HEK293 (cell line): ENCODE measurements at regions not wholly inside any gene's neighbourhood (a gene's known extent, or its start where the extent isn't known, plus 50 kb on each side); places are given as distances from the start of the nearest gene placed in this dataset.

ENCODE experiments used
- CTCF ChIA-PET: fragments of 350-600 bp; formaldehyde crosslinking; extraction: SDS; loops from one replicate; lab custom pipeline; 2021; ENCODE audit warnings: antibody characterized with exemption; lab: Yijun Ruan, JAX
- POLR2A ChIA-PET: fragments of 300-600 bp; formaldehyde crosslinking; extraction: SDS; loops from one replicate; lab custom pipeline; 2020; ENCODE audit warnings: antibody characterized with exemption, inconsistent platforms; lab: Yijun Ruan, JAX
- H3K27ac ChIP-seq: fragments of 200-500 bp; sonication (Bioruptor generic); 2 replicates; pipeline ENCODE4 v1.5.1; 2014; ENCODE audit warnings: low read depth, low read length, control low read depth, inconsistent platforms; ENCODE audit errors: extremely low read depth
- H3K36me3 ChIP-seq, 2 experiments: fragments of 200-500 bp in 1 of 2; sonication (Bioruptor generic) in 1 of 2; 1 replicate in 1 of 2; 2 replicates in 1 of 2; pipeline ENCODE4 v1.5.1; 2014 to 2017; ENCODE audit warnings: inconsistent platforms in 2 of 2, low read length in 2 of 2; ENCODE audit not compliant: control insufficient read depth in 2 of 2, insufficient read depth in 1 of 2
- H3K4me1 ChIP-seq: fragments of 200-500 bp; sonication (Bioruptor generic); 2 replicates; pipeline ENCODE4 v1.5.1; 2014; ENCODE audit warnings: mild to moderate bottlenecking, low read length, inconsistent platforms; ENCODE audit not compliant: control insufficient read depth, insufficient read depth
- H3K4me3 ChIP-seq: 2 replicates; pipeline ENCODE4 v1.5.1; 2011; ENCODE audit warnings: low read depth, mild to moderate bottlenecking, control low read depth, low read length, moderate library complexity
- H3K9me3 ChIP-seq: fragments of 200-500 bp; sonication (Bioruptor generic); 2 replicates; pipeline ENCODE4 v1.5.1; 2014; ENCODE audit warnings: low read depth, low read length, inconsistent platforms; ENCODE audit not compliant: control insufficient read depth, insufficient read depth
- BCL11A ChIP-seq: fragments of 450-650 bp; formaldehyde crosslinking; IDR thresholded peaks from 2 replicates; pipeline ENCODE4 v1.5.1; 2016; ENCODE audit warnings: low read depth, missing biosample characterization, missing genetic modification characterization
- EGR2 ChIP-seq: fragments of 450-650 bp; formaldehyde crosslinking; IDR thresholded peaks from 2 replicates; pipeline ENCODE4 v1.5.1; 2016; ENCODE audit warnings: low read depth, missing biosample characterization, missing genetic modification characterization
- GLIS1 ChIP-seq: fragments of 450-650 bp; formaldehyde crosslinking; IDR thresholded peaks from 2 replicates; pipeline ENCODE4 v1.5.1; 2016; ENCODE audit warnings: missing biosample characterization, missing genetic modification characterization
- IKZF3 ChIP-seq: fragments of 450-650 bp; IDR thresholded peaks from 2 replicates; pipeline ENCODE4 v1.5.0; 2018; ENCODE audit warnings: missing biosample characterization, mild to moderate bottlenecking, missing genetic modification characterization, moderate library complexity
- KLF1 ChIP-seq: fragments of 450-650 bp; formaldehyde crosslinking; IDR thresholded peaks from 2 replicates; pipeline ENCODE4 v1.5.1; 2016; ENCODE audit warnings: missing biosample characterization, missing genetic modification characterization
- KLF10 ChIP-seq: fragments of 450-650 bp; IDR thresholded peaks from 2 replicates; pipeline ENCODE4 v1.5.1; 2018; ENCODE audit warnings: missing biosample characterization, mild to moderate bottlenecking, missing genetic modification characterization
- ZNF114 ChIP-seq: fragments of 450-650 bp; formaldehyde crosslinking; IDR thresholded peaks from 2 replicates; pipeline ENCODE4 v1.5.0; 2017; ENCODE audit warnings: missing biosample characterization, missing genetic modification characterization
- ZNF132 ChIP-seq: fragments of 450-650 bp; formaldehyde crosslinking; IDR thresholded peaks from 2 replicates; pipeline ENCODE4 v1.5.1; 2017; ENCODE audit warnings: missing biosample characterization, missing genetic modification characterization, borderline replicate concordance
- ZNF138 ChIP-seq: fragments of 450-650 bp; formaldehyde crosslinking; IDR thresholded peaks from 2 replicates; pipeline ENCODE4 v1.5.1; 2016; ENCODE audit warnings: missing biosample characterization, missing genetic modification characterization, borderline replicate concordance
- ZNF354C ChIP-seq: fragments of 450-650 bp; formaldehyde crosslinking; IDR thresholded peaks from 2 replicates; pipeline ENCODE4 v1.5.1; 2016; ENCODE audit warnings: missing biosample characterization, missing genetic modification characterization, low read depth, borderline replicate concordance
- ZNF426 ChIP-seq: fragments of 450-650 bp; formaldehyde crosslinking; IDR thresholded peaks from 2 replicates; pipeline ENCODE4 v1.5.1; 2017; ENCODE audit warnings: missing biosample characterization, missing genetic modification characterization, mild to moderate bottlenecking, inconsistent platforms, moderate library complexity
- ZNF548 ChIP-seq: fragments of 450-650 bp; formaldehyde crosslinking; IDR thresholded peaks from 2 replicates; pipeline ENCODE4 v1.5.1; 2016; ENCODE audit warnings: missing biosample characterization, missing genetic modification characterization
- ZNF626 ChIP-seq: fragments of 450-650 bp; sonication (Bioruptor Pico); formaldehyde crosslinking; IDR thresholded peaks from 2 replicates; pipeline ENCODE4 v1.5.1; 2018; ENCODE audit warnings: missing biosample characterization, missing genetic modification characterization, inconsistent platforms
- ZNF707 ChIP-seq: fragments of 450-650 bp; formaldehyde crosslinking; IDR thresholded peaks from 2 replicates; pipeline ENCODE4 v1.5.1; 2016; ENCODE audit warnings: missing biosample characterization, missing genetic modification characterization
- ZSCAN30 ChIP-seq: fragments of 450-650 bp; IDR thresholded peaks from 2 replicates; pipeline ENCODE4 v1.5.1; 2018; ENCODE audit warnings: missing biosample characterization, mild to moderate bottlenecking, missing genetic modification characterization, moderate library complexity
- TF ChIP-seq, protein P1 (sequence below): fragments of 450-650 bp; formaldehyde crosslinking; IDR thresholded peaks from 2 replicates; pipeline ENCODE4 v1.5.1; 2016; ENCODE audit warnings: missing biosample characterization, missing genetic modification characterization
- TF ChIP-seq, protein P2 (sequence below): fragments of 450-650 bp; formaldehyde crosslinking; conservative IDR thresholded peaks from 2 replicates; pipeline ENCODE4 v1.5.1; 2016; ENCODE audit warnings: low read depth, missing biosample characterization, missing genetic modification characterization
- TF ChIP-seq, protein P3 (sequence below): fragments of 450-650 bp; formaldehyde crosslinking; IDR thresholded peaks from 2 replicates; pipeline ENCODE4 v1.5.1; 2016; ENCODE audit warnings: missing biosample characterization, missing genetic modification characterization
- TF ChIP-seq, protein P4 (sequence below): fragments of 450-650 bp; formaldehyde crosslinking; IDR thresholded peaks from 2 replicates; pipeline ENCODE4 v1.5.1; 2016; ENCODE audit warnings: missing biosample characterization, missing genetic modification characterization, borderline replicate concordance
- TF ChIP-seq, protein P5 (sequence below): fragments of 450-650 bp; formaldehyde crosslinking; IDR thresholded peaks from 2 replicates; pipeline ENCODE4 v1.5.1; 2016; ENCODE audit warnings: missing biosample characterization, missing genetic modification characterization
- TF ChIP-seq, protein P6 (sequence below): fragments of 450-650 bp; formaldehyde crosslinking; IDR thresholded peaks from 2 replicates; pipeline ENCODE4 v1.5.1; 2016; ENCODE audit warnings: missing biosample characterization, missing genetic modification characterization

DNA sequence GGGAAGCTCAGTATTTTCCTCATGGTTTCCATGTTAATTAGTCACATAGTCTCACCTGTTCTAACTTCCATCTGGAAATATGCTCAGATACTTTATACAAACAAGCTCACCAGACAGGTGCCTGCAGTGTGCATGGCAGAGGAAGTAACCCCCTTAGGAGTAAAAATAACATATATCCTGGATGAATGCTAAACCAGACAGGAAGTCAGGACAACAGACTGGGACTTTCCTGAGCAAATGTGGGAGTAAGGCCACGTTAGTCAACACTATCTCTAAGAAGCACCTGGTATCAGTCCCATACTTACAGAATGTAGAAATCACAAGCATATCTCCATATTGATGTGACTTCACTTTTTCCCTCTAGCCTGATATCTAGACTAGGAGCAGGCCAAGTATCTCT lies 128.4 kb downstream of the SEC61B start:
- CTCF ChIA-PET = interaction anchor here (0.6 kb wide), 1 partner anchor 1249 kb away, joined by 5 read pairs; no protein-coding TSS in a partner anchor
- Histone ChIP-seq H3K9me3 (no peaks in the 10 kb centered on the region), H3K4me3 (no peak overlapping the region), H3K36me3 (no peaks in the 10 kb centered on the region), H3K27ac (no peak overlapping the region), H3K4me1 (no peaks in the 10 kb centered on the region)
- POLR2A ChIA-PET = no interaction called here
- TF ChIP-seq KLF1 (tag by site-specific recombination) = no peak
- TF ChIP-seq ZSCAN30 (tag by site-specific recombination) = no peak

DNA sequence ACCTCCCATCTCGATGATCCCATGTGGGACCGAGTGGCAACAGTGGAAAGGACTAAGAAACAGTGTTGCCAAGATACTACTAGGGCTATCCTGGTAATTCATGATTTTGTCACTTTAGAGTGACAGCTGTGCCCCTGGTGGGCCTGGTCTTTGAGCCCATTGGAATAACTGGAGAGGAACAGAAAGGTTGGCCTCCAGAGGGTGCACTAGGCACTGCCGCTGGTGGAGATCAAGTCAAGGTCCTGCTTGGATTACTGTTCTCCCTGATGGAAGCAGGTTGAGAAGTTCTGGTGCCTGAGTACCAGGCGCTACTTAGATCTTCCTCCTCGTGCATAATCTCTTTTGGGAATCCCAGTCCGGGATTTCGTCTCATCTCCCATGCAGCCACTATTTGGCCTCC lies 129.6 kb downstream of the SEC61B start:
- ChIA-PET POLR2A (no interaction called here), CTCF (no interaction called here)

DNA sequence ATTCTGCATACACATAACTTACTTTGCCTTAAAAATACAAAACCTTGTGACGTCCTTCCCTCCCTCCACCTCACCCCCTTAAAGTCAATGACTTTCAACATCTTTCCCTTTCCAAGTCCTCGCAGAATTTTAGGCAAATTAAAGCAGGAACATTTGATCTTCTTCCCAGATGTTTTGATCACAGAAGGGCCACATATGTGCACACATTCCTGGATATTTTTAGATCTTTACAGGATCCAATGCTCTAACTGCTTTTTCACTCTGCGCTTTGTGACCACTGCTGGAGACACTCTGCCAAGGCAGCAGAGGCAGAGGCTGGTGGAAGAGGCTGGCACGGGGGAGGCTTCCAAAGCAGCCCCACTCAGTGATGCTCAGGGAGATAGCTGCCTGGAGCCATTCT lies 130.7 kb downstream of the SEC61B start:
- Histone ChIP-seq H3K4me1 (no peaks in the 10 kb centered on the region), H3K4me3 (no peak overlapping the region), H3K27ac (no peak overlapping the region), H3K36me3 (no peaks in the 10 kb centered on the region), H3K9me3 (no peaks in the 10 kb centered on the region)
- ChIA-PET POLR2A (no interaction called here), CTCF (no interaction called here)
- TF ChIP-seq ZNF548 (tag by site-specific recombination) (no peak), ZNF132 (tag by site-specific recombination) (no peak), ZNF354C (tag by site-specific recombination) (no peak), IKZF3 (tag by site-specific recombination) (no peak), ZNF426 (tag by site-specific recombination) (no peak), KLF10 (tag by site-specific recombination) (no peak)
- TF ChIP-seq, protein P1, sequence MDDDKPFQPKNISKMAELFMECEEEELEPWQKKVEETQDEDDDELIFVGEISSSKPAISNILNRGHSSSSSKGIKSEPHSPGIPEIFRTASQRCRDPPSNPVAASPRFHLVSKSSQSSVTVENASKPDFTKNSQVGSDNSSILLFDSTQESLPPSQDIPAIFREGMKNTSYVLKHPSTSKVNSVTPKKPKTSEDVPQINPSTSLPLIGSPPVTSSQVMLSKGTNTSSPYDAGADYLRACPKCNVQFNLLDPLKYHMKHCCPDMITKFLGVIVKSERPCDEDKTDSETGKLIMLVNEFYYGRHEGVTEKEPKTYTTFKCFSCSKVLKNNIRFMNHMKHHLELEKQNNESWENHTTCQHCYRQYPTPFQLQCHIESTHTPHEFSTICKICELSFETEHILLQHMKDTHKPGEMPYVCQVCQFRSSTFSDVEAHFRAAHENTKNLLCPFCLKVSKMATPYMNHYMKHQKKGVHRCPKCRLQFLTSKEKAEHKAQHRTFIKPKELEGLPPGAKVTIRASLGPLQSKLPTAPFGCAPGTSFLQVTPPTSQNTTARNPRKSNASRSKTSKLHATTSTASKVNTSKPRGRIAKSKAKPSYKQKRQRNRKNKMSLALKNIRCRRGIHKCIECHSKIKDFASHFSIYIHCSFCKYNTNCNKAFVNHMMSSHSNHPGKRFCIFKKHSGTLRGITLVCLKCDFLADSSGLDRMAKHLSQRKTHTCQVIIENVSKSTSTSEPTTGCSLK (tag by site-specific recombination) = no peak
- TF ChIP-seq, protein P2, sequence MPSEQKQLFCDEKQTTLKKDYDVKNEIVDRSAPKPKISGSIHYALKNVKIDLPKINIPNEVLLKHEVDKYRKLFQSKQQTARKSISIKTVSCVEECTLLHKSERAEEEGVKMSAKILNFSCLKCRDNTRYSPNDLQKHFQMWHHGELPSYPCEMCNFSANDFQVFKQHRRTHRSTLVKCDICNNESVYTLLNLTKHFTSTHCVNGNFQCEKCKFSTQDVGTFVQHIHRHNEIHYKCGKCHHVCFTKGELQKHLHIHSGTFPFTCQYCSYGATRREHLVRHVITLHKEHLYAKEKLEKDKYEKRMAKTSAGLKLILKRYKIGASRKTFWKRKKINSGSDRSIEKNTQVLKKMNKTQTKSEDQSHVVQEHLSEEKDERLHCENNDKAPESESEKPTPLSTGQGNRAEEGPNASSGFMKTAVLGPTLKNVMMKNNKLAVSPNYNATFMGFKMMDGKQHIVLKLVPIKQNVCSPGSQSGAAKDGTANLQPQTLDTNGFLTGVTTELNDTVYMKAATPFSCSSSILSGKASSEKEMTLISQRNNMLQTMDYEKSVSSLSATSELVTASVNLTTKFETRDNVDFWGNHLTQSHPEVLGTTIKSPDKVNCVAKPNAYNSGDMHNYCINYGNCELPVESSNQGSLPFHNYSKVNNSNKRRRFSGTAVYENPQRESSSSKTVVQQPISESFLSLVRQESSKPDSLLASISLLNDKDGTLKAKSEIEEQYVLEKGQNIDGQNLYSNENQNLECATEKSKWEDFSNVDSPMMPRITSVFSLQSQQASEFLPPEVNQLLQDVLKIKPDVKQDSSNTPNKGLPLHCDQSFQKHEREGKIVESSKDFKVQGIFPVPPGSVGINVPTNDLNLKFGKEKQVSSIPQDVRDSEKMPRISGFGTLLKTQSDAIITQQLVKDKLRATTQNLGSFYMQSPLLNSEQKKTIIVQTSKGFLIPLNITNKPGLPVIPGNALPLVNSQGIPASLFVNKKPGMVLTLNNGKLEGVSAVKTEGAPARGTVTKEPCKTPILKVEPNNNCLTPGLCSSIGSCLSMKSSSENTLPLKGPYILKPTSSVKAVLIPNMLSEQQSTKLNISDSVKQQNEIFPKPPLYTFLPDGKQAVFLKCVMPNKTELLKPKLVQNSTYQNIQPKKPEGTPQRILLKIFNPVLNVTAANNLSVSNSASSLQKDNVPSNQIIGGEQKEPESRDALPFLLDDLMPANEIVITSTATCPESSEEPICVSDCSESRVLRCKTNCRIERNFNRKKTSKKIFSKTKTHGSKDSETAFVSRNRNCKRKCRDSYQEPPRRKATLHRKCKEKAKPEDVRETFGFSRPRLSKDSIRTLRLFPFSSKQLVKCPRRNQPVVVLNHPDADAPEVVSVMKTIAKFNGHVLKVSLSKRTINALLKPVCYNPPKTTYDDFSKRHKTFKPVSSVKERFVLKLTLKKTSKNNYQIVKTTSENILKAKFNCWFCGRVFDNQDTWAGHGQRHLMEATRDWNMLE (tag by site-specific recombination) = no peak
- TF ChIP-seq, protein P3, sequence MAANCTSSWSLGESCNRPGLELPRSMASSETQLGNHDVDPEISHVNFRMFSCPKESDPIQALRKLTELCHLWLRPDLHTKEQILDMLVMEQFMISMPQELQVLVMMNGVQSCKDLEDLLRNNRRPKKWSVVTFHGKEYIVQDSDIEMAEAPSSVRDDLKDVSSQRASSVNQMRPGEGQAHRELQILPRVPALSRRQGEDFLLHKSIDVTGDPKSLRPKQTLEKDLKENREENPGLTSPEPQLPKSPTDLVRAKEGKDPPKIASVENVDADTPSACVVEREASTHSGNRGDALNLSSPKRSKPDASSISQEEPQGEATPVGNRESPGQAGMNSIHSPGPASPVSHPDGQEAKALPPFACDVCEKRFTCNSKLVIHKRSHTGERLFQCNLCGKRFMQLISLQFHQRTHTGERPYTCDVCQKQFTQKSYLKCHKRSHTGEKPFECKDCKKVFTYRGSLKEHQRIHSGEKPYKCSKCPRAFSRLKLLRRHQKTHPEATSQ (tag by site-specific recombination) = no peak

More for the DNA sequence above, 129.6 kb downstream of the SEC61B start:
- no peaks in the 10 kb centered on the region for H3K4me1 ChIP-seq
- TF ChIP-seq GLIS1 (tag by site-specific recombination) (no peak), ZNF114 (tag by site-specific recombination) (no peak), ZNF707 (tag by site-specific recombination) (no peak), EGR2 (tag by site-specific recombination) (no peak), BCL11A (no peak), ZNF626 (tag by site-specific recombination) (no peak), ZNF138 (tag by site-specific recombination) (no peak)
- TF ChIP-seq, protein P4, sequence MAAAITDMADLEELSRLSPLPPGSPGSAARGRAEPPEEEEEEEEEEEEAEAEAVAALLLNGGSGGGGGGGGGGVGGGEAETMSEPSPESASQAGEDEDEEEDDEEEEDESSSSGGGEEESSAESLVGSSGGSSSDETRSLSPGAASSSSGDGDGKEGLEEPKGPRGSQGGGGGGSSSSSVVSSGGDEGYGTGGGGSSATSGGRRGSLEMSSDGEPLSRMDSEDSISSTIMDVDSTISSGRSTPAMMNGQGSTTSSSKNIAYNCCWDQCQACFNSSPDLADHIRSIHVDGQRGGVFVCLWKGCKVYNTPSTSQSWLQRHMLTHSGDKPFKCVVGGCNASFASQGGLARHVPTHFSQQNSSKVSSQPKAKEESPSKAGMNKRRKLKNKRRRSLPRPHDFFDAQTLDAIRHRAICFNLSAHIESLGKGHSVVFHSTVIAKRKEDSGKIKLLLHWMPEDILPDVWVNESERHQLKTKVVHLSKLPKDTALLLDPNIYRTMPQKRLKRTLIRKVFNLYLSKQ = no peak
- TF ChIP-seq, protein P5, sequence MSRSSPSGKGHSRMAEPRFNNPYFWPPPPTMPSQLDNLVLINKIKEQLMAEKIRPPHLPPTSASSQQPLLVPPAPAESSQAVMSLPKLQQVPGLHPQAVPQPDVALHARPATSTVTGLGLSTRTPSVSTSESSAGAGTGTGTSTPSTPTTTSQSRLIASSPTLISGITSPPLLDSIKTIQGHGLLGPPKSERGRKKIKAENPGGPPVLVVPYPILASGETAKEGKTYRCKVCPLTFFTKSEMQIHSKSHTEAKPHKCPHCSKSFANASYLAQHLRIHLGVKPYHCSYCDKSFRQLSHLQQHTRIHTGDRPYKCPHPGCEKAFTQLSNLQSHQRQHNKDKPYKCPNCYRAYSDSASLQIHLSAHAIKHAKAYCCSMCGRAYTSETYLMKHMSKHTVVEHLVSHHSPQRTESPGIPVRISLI = no peak
- TF ChIP-seq, protein P6, sequence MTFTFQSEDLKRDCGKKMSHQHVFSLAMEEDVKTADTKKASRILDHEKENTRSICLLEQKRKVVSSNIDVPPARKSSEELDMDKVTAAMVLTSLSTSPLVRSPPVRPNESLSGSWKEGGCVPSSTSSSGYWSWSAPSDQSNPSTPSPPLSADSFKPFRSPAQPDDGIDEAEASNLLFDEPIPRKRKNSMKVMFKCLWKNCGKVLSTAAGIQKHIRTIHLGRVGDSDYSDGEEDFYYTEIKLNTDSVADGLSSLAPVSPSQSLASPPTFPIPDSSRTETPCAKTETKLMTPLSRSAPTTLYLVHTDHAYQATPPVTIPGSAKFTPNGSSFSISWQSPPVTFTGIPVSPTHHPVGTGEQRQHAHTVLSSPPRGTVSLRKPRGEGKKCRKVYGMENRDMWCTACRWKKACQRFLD (tag by site-specific recombination) = no peak
- H3K27ac ChIP-seq = no peak overlapping the region
- H3K9me3 ChIP-seq = no peaks in the 10 kb centered on the region
- no peak overlapping the region for H3K4me3 ChIP-seq
- H3K36me3 ChIP-seq = no peaks in the 10 kb centered on the region
